ENCODE measurements at regions not wholly inside any gene's neighbourhood (a gene's known extent, or its start where the extent isn't known, plus 50 kb on each side); places are given as distances from the start of the nearest gene placed in this dataset.

- Histone ChIP-seq H2AFZ (ENCODE audit: low read depth, low read length) (no peak overlapping the region), H3K27me3 (ENCODE audit: insufficient read depth, low read length) (peaks cover under 1% of the 10 kb centered on the region), H4K20me1 (ENCODE audit: insufficient read depth, low read length) (no peaks in the 10 kb centered on the region), H3K4me2 (ENCODE audit: low read length) (no peak overlapping the region), H3K27ac (ENCODE audit: low read depth, low read length) (no peak overlapping the region), H3K79me2 (ENCODE audit: insufficient read depth, low read length) (no peaks in the 10 kb centered on the region), H3K4me3 (ENCODE audit: insufficient read depth, low read depth, low read length) (no peak overlapping the region), H3K9me3 (ENCODE audit: insufficient read depth, low read depth, low read length) (no peaks in the 10 kb centered on the region), H3K4me1 (ENCODE audit: insufficient read depth, low read length) (no peaks in the 10 kb centered on the region), H3K9ac (ENCODE audit: low read length) (no peak overlapping the region), H3K36me3 (ENCODE audit: insufficient read depth, low read length) (no peaks in the 10 kb centered on the region)
- DNase-seq (ENCODE audit: low read depth) (no peak), FAIRE-seq (no peak)
- Mint-ChIP-seq H3K27ac (ENCODE audit: unreplicated experiment) (no peak overlapping the region), H3K27me3 (ENCODE audit: low read depth, unreplicated experiment) (peaks cover 13% of the 10 kb centered on the region), H3K9me3 (ENCODE audit: unreplicated experiment) (no peaks in the 10 kb centered on the region), H3K4me1 (ENCODE audit: low read depth, unreplicated experiment) (no peaks in the 10 kb centered on the region), H3K36me3 (ENCODE audit: low read depth, unreplicated experiment) (peaks cover 2% of the 10 kb centered on the region), H3K4me3 (ENCODE audit: unreplicated experiment) (no peak overlapping the region)
- no peak for TF ChIP-seq EZH2 (IDR thresholded peaks at IDR 0.05; ENCODE audit: insufficient read depth, low read length)
- no peak for TF ChIP-seq CTCF (IDR thresholded peaks at IDR 0.05; ENCODE audit: insufficient read depth, low read depth, low read length)
Measured at GRCh38 chr11:114811971-114812370, 133.6 kb downstream of the NXPE2 start.

- Histone ChIP-seq H3K27ac (ENCODE audit: low read depth, low read length) (no peak overlapping the region), H2AFZ (ENCODE audit: low read depth, low read length) (no peak overlapping the region), H3K4me1 (ENCODE audit: insufficient read depth, low read length) (no peaks in the 10 kb centered on the region), H3K4me2 (ENCODE audit: low read length) (no peak overlapping the region), H3K9ac (ENCODE audit: low read length) (no peak overlapping the region), H3K9me3 (ENCODE audit: insufficient read depth, low read depth, low read length) (no peaks in the 10 kb centered on the region), H3K27me3 (ENCODE audit: insufficient read depth, low read length) (peaks cover 2% of the 10 kb centered on the region), H3K79me2 (ENCODE audit: insufficient read depth, low read length) (no peaks in the 10 kb centered on the region), H3K36me3 (ENCODE audit: insufficient read depth, low read length) (no peaks in the 10 kb centered on the region), H4K20me1 (ENCODE audit: insufficient read depth, low read length) (no peaks in the 10 kb centered on the region), H3K4me3 (ENCODE audit: insufficient read depth, low read depth, low read length) (no peak overlapping the region)
- peaks cover under 1% of the 10 kb centered on the region for H3K36me3 Mint-ChIP-seq (ENCODE audit: low read depth, unreplicated experiment)
- FAIRE-seq (no peak), DNase-seq (ENCODE audit: low read depth) (no peak)
- H3K27me3 Mint-ChIP-seq (ENCODE audit: low read depth, unreplicated experiment), result peaks cover 13% of the 10 kb centered on the region
- H3K27ac Mint-ChIP-seq (ENCODE audit: unreplicated experiment), result no peak overlapping the region
- H3K9me3 Mint-ChIP-seq (ENCODE audit: unreplicated experiment), result no peaks in the 10 kb centered on the region
- H3K4me1 Mint-ChIP-seq (ENCODE audit: low read depth, unreplicated experiment), result no peaks in the 10 kb centered on the region
- no peak for TF ChIP-seq CTCF (IDR thresholded peaks at IDR 0.05; ENCODE audit: insufficient read depth, low read depth, low read length)
- TF ChIP-seq EZH2 (IDR thresholded peaks at IDR 0.05; ENCODE audit: insufficient read depth, low read length), result no peak
- no peak overlapping the region for H3K4me3 Mint-ChIP-seq (ENCODE audit: unreplicated experiment)
Measured at GRCh38 chr11:114812733-114813132, 134.4 kb downstream of the NXPE2 start.

- no peak for TF ChIP-seq EZH2 (IDR thresholded peaks at IDR 0.05; ENCODE audit: insufficient read depth, low read length)
- no peak for TF ChIP-seq CTCF (IDR thresholded peaks at IDR 0.05; ENCODE audit: insufficient read depth, low read depth, low read length)
- Histone ChIP-seq H3K4me3 (ENCODE audit: insufficient read depth, low read depth, low read length) (no peak overlapping the region), H3K4me2 (ENCODE audit: low read length) (no peak overlapping the region), H3K27ac (ENCODE audit: low read depth, low read length) (no peak overlapping the region), H3K27me3 (ENCODE audit: insufficient read depth, low read length) (peaks cover 2% of the 10 kb centered on the region), H3K9me3 (ENCODE audit: insufficient read depth, low read depth, low read length) (no peaks in the 10 kb centered on the region), H3K79me2 (ENCODE audit: insufficient read depth, low read length) (no peaks in the 10 kb centered on the region), H4K20me1 (ENCODE audit: insufficient read depth, low read length) (no peaks in the 10 kb centered on the region), H3K9ac (ENCODE audit: low read length) (no peak overlapping the region), H3K4me1 (ENCODE audit: insufficient read depth, low read length) (no peaks in the 10 kb centered on the region), H2AFZ (ENCODE audit: low read depth, low read length) (no peak overlapping the region), H3K36me3 (ENCODE audit: insufficient read depth, low read length) (no peaks in the 10 kb centered on the region)
- Mint-ChIP-seq H3K4me3 (ENCODE audit: unreplicated experiment) (no peak overlapping the region), H3K27ac (ENCODE audit: unreplicated experiment) (no peak overlapping the region), H3K4me1 (ENCODE audit: low read depth, unreplicated experiment) (no peaks in the 10 kb centered on the region), H3K27me3 (ENCODE audit: low read depth, unreplicated experiment) (peaks cover 13% of the 10 kb centered on the region), H3K9me3 (ENCODE audit: unreplicated experiment) (no peaks in the 10 kb centered on the region), H3K36me3 (ENCODE audit: low read depth, unreplicated experiment) (no peaks in the 10 kb centered on the region)
- DNase-seq (ENCODE audit: low read depth), result no peak
- FAIRE-seq, result no peak
Measured at GRCh38 chr11:114813189-114813718, 134.9 kb downstream of the NXPE2 start.

Data from astrocyte (in vitro differentiated cells and primary cell).